ENCODE measurements at regions not wholly inside any gene's neighbourhood (a gene's known extent, or its start where the extent isn't known, plus 50 kb on each side); places are given as distances from the start of the nearest gene placed in this dataset.

DNA sequence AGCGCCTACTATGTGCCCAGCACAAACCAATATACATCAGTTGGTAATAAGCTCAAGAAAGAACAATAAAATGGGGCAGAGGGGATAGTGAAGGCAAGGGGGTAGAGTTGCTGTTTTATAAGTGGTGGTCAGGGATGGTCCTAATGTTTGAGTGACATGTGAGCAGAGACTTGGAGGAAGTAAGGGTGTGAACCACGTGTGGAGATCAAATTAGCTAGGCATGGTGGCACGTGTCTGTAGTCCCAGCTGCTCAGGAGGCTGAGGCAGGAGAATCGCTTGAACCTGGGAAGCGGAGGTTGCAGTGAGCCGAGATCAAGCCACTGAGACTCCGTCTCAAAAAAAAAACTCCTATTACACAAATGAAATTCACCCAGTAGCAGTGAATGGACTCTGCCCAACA lies 56.5 kb downstream of the IRX6 start:
- Histone ChIP-seq H3K27ac (ENCODE audit: extremely low read depth, low read depth, low read length) (no peak overlapping the region), H3K36me3 (ENCODE audit: control insufficient read depth in 2 of 2, insufficient read depth in 1 of 2, low read length in 2 of 2) (no peaks in the 10 kb centered on the region), H3K9me3 (ENCODE audit: control insufficient read depth, insufficient read depth, low read depth, low read length) (no peaks in the 10 kb centered on the region), H3K4me3 (ENCODE audit: low read depth, low read length) (no peak overlapping the region), H3K4me1 (ENCODE audit: control insufficient read depth, insufficient read depth, low read length) (no peaks in the 10 kb centered on the region)
- ChIA-PET CTCF (interaction anchor here (0.7 kb wide), 1 partner anchor 1411 kb away, joined by 3 read pairs; no protein-coding TSS in a partner anchor), POLR2A (no interaction called here)
- TF ChIP-seq ZNF501 (tag by site-specific recombination; IDR thresholded peaks at IDR 0.05): no peak
- no peak for TF ChIP-seq BCL6B (tag by site-specific recombination; IDR thresholded peaks at IDR 0.05)
- TF ChIP-seq, protein P1, sequence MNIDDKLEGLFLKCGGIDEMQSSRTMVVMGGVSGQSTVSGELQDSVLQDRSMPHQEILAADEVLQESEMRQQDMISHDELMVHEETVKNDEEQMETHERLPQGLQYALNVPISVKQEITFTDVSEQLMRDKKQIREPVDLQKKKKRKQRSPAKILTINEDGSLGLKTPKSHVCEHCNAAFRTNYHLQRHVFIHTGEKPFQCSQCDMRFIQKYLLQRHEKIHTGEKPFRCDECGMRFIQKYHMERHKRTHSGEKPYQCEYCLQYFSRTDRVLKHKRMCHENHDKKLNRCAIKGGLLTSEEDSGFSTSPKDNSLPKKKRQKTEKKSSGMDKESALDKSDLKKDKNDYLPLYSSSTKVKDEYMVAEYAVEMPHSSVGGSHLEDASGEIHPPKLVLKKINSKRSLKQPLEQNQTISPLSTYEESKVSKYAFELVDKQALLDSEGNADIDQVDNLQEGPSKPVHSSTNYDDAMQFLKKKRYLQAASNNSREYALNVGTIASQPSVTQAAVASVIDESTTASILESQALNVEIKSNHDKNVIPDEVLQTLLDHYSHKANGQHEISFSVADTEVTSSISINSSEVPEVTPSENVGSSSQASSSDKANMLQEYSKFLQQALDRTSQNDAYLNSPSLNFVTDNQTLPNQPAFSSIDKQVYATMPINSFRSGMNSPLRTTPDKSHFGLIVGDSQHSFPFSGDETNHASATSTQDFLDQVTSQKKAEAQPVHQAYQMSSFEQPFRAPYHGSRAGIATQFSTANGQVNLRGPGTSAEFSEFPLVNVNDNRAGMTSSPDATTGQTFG (tag by site-specific recombination; IDR thresholded peaks at IDR 0.05; ENCODE audit: borderline replicate concordance): no peak
- no peak for TF ChIP-seq ZNF133 (tag by site-specific recombination; IDR thresholded peaks at IDR 0.05)
- no peak for TF ChIP-seq ZNF280D (tag by site-specific recombination; IDR thresholded peaks at IDR 0.05)
- no peak for TF ChIP-seq KLF7 (tag by site-specific recombination; IDR thresholded peaks at IDR 0.05; ENCODE audit: borderline replicate concordance)
- no peak for TF ChIP-seq ZNF423 (tag by site-specific recombination; IDR thresholded peaks at IDR 0.05)
- TF ChIP-seq ZNF174 (tag by site-specific recombination; IDR thresholded peaks at IDR 0.05): no peak
- TF ChIP-seq ZNF146 (tag by site-specific recombination; IDR thresholded peaks at IDR 0.05): no peak
- no peak for TF ChIP-seq ZNF391 (tag by site-specific recombination; IDR thresholded peaks at IDR 0.05; ENCODE audit: borderline replicate concordance, low read depth)
- no peak for TF ChIP-seq ZBTB48 (tag by site-specific recombination; IDR thresholded peaks at IDR 0.05)
- TF ChIP-seq, protein P2, sequence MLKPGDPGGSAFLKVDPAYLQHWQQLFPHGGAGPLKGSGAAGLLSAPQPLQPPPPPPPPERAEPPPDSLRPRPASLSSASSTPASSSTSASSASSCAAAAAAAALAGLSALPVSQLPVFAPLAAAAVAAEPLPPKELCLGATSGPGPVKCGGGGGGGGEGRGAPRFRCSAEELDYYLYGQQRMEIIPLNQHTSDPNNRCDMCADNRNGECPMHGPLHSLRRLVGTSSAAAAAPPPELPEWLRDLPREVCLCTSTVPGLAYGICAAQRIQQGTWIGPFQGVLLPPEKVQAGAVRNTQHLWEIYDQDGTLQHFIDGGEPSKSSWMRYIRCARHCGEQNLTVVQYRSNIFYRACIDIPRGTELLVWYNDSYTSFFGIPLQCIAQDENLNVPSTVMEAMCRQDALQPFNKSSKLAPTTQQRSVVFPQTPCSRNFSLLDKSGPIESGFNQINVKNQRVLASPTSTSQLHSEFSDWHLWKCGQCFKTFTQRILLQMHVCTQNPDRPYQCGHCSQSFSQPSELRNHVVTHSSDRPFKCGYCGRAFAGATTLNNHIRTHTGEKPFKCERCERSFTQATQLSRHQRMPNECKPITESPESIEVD (tag by site-specific recombination; IDR thresholded peaks at IDR 0.05): no peak
- no peak for TF ChIP-seq ZNF544 (tag by site-specific recombination; IDR thresholded peaks at IDR 0.05)

GRCh38 chr16:55384288-55385247 lies 60.6 kb downstream of the IRX6 start:
- ChIA-PET POLR2A (no interaction called here), CTCF (no interaction called here)
- no peaks in the 10 kb centered on the region for H3K4me1 ChIP-seq (ENCODE audit: control insufficient read depth, insufficient read depth, low read length)
- H3K27ac ChIP-seq (ENCODE audit: extremely low read depth, low read depth, low read length): no peak overlapping the region
- H3K4me3 ChIP-seq (ENCODE audit: low read depth, low read length): no peak overlapping the region
- H3K36me3 ChIP-seq (ENCODE audit: control insufficient read depth in 2 of 2, insufficient read depth in 1 of 2, low read length in 2 of 2): no peaks in the 10 kb centered on the region
- no peaks in the 10 kb centered on the region for H3K9me3 ChIP-seq (ENCODE audit: control insufficient read depth, insufficient read depth, low read depth, low read length)
- TF ChIP-seq ZFHX2 (tag by site-specific recombination; conservative IDR thresholded peaks at IDR 0.05): no peak
- no peak for TF ChIP-seq ZNF169 (tag by site-specific recombination; IDR thresholded peaks at IDR 0.05)
- no peak for TF ChIP-seq ZNF280C (tag by site-specific recombination; IDR thresholded peaks at IDR 0.05)
- no peak for TF ChIP-seq ZNF596 (tag by site-specific recombination; IDR thresholded peaks at IDR 0.05)
- no peak for TF ChIP-seq ZBTB8A (tag by site-specific recombination; IDR thresholded peaks at IDR 0.05)
- TF ChIP-seq, protein P3, sequence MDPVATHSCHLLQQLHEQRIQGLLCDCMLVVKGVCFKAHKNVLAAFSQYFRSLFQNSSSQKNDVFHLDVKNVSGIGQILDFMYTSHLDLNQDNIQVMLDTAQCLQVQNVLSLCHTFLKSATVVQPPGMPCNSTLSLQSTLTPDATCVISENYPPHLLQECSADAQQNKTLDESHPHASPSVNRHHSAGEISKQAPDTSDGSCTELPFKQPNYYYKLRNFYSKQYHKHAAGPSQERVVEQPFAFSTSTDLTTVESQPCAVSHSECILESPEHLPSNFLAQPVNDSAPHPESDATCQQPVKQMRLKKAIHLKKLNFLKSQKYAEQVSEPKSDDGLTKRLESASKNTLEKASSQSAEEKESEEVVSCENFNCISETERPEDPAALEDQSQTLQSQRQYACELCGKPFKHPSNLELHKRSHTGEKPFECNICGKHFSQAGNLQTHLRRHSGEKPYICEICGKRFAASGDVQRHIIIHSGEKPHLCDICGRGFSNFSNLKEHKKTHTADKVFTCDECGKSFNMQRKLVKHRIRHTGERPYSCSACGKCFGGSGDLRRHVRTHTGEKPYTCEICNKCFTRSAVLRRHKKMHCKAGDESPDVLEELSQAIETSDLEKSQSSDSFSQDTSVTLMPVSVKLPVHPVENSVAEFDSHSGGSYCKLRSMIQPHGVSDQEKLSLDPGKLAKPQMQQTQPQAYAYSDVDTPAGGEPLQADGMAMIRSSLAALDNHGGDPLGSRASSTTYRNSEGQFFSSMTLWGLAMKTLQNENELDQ (tag by site-specific recombination; IDR thresholded peaks at IDR 0.05; ENCODE audit: low read depth): no peak
